ENCODE measurements at regions not wholly inside any gene's neighbourhood (a gene's known extent, or its start where the extent isn't known, plus 50 kb on each side); places are given as distances from the start of the nearest gene placed in this dataset.

- TF ChIP-seq CTCF (IDR thresholded peaks at IDR 0.05; ENCODE audit: insufficient read depth, low read depth, low read length) (no peak), EZH2 (IDR thresholded peaks at IDR 0.05; ENCODE audit: insufficient read depth, low read length) (no peak)
These were observed 257.6 kb upstream of the HS3ST5 start for GRCh38 chr6:114600381-114600780.

Data from astrocyte (in vitro differentiated cells and primary cell).